GM12864 (cell line): ENCODE measurements at regions not wholly inside any gene's neighbourhood (a gene's known extent, or its start where the extent isn't known, plus 50 kb on each side); places are given as distances from the start of the nearest gene placed in this dataset.

ENCODE experiments used
- DNase-seq: peaks from one replicate; pipeline ENCODE4 v3.0.0-alpha.2; 2011; ENCODE audit warnings: low read depth
- H3K4me3 ChIP-seq: 2 replicates; pipeline ENCODE4 v1.5.1; 2011; ENCODE audit warnings: mild to moderate bottlenecking, low read depth, low read length, control low read depth
- CTCF ChIP-seq: IDR thresholded peaks from 2 replicates; pipeline ENCODE4 v1.5.1; 2011; ENCODE audit warnings: low read depth, mild to moderate bottlenecking, moderate library complexity, low read length, control low read depth, inconsistent platforms; ENCODE audit errors: missing control alignments

GRCh38 chrX:111003118-111003517 is 92.9 kb upstream of the PAK3 start:
- no peak overlapping the region for H3K4me3 ChIP-seq
- no peak for TF ChIP-seq CTCF
- no peak for DNase-seq

GRCh38 chrX:110992611-110993010 is 103.4 kb upstream of the PAK3 start:
- DNase-seq: no peak
- TF ChIP-seq CTCF: peak; percentile 48
- H3K4me3 ChIP-seq: no peak overlapping the region

- no peak for TF ChIP-seq CTCF
- DNase-seq: no peak
- H3K4me3 ChIP-seq: no peak overlapping the region
Observed at GRCh38 chrX:110989869-110990268, 106.1 kb upstream of the PAK3 start.

- no peak for DNase-seq
- no peak overlapping the region for H3K4me3 ChIP-seq
- TF ChIP-seq CTCF: no peak
Observed at GRCh38 chrX:110989447-110989846, 106.5 kb upstream of the PAK3 start.

GRCh38 chrX:110987292-110987691 is 108.7 kb upstream of the PAK3 start:
- H3K4me3 ChIP-seq: no peak overlapping the region
- peak; percentile 14 for TF ChIP-seq CTCF
- no peak for DNase-seq

- TF ChIP-seq CTCF: no peak
- no peak for DNase-seq
- H3K4me3 ChIP-seq: no peak overlapping the region
Observed at GRCh38 chrX:110985470-110985869, 110.5 kb upstream of the PAK3 start.

GRCh38 chrX:110983024-110983423 is 113.0 kb upstream of the PAK3 start:
- DNase-seq: no peak
- no peak for TF ChIP-seq CTCF
- H3K4me3 ChIP-seq: no peak overlapping the region
